HG03354 (cell line): ENCODE measurements at regions not wholly inside any gene's neighbourhood (a gene's known extent, or its start where the extent isn't known, plus 50 kb on each side); places are given as distances from the start of the nearest gene placed in this dataset.
"Not testable (repeated sequence)": the region's sequence is repeated elsewhere in the genome, so short reads cannot be mapped to it uniquely, and the experiment has no call there.

Experiments used
- ATAC-seq: cut with Tn5 transposase; IDR thresholded peaks from one replicate; pipeline ENCODE4 v1.9.1; 2021; ENCODE audit warnings: mild to moderate bottlenecking; ENCODE audit not compliant: unreplicated experiment, poor library complexity, severe bottlenecking

DNA sequence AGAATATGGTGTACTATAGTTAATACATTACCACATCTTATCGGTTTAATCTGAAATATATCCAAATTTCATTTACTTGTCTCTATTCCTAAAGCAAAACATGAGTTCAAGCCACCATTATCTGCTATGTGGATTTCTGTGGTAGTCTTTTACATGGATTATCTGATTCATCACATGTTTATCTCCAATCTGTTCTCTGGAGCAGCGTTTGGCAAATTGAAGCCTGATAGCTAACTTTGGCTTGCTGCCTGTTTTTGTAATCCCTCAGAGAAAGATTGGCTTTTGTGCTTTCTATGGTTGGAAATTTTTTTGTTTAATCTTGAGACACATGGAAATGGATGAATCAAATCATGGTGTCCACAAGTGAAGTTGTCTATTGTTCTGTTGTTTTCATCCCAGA, 274.3 kb downstream of the JRKL start:
- no peak for ATAC-seq

GRCh38 chr11:96680211-96681018, 290.6 kb downstream of the JRKL start:
- ATAC-seq, result no peak

DNA sequence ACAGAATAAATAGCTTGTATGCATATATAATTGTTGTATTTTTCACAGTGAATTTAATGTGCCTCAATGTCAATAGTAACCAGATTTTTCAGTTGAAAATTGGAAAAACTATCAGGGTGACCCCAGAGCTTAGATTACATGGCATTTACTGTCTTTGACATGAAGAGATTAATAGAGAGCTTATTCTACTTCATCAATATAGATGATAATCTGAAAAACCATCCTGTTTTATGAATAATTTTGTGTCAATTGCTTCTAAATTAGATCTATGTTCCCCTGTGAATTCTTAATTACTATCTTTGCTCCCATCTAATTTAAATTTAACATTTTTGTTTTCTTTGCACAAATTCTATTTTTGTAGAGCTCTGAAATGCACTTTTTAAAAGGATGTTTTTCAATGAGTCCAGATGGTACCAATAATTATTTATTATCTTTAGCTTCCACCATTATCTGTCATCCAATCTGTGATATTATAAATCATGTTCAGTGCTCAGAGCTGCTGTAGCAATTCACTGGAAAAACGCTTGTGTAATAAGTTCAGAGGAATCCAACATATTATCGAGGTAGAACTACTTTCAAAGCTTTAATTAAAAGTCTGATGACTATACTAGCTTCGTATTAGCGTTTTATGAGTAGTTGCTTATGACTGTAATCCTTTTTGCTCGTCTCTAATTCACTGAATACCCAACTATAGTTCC, 291.4 kb downstream of the JRKL start:
- ATAC-seq, result no peak

- ATAC-seq, result no peak
Observed at GRCh38 chr11:96694338-96694737, 304.5 kb downstream of the JRKL start.

DNA sequence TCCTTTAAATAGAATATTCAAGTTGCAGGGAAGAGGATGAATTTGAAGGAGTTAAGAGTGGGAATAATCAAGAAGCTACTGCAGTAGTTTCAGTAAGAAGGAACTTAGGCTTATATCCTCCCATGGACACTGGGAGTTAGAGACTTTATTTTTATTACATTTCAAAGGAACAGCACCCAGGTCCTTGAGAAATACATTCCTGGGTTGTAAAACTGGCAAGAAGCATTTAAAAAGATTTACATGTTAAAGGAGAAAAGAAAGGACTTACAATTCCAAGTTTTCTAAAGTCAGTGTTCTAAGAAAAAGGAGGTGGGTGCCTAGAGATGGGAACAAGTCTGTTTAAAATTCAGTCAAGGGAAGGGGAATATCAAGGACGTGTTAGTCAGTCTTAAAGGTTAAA, 306.9 kb downstream of the JRKL start:
- no peak for ATAC-seq

DNA sequence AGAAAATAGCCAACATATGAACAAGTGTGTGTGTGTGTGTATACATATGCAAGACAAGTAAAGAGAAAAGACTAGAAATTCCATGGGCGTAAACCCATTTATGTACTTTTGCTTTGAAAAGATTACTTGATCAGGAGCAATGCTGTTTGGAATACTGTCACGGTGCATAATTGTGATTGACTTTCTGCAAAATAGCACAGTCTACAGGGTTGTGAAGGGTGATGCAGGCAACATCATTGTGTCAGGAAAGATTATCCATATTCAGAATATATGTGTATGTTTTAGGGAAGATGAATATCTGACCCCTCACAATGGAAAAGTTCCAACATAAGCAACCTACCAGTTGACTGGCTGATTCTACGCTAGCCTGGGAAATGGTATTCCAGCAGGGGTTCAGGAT, 307.7 kb downstream of the JRKL start:
- ATAC-seq, result no peak

- no peak for ATAC-seq
Observed at GRCh38 chr11:96704847-96705246, 315.0 kb downstream of the JRKL start.

DNA sequence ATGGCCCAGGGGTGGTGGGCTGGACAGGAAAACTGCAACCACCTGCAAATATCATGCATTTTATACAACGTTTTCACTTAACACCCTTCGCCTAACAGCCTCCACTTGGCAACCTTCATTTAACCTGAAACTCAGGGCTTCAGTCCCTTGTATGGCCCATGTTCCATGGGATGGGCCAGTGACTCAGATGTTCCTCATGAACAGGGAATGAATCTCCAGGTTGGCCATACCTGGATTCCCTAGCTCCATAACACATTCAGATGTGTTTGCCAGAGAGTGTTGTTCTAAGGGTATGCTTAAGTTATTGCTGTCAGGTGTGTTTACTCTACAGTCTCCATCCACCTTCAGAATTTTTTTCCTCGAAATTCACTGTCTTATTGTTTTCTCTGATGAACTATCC, 316.9 kb downstream of the JRKL start:
- no peak for ATAC-seq

GRCh38 chr11:96707273-96707672, 317.5 kb downstream of the JRKL start:
- ATAC-seq, result no peak

GRCh38 chr11:96708219-96708878, 318.5 kb downstream of the JRKL start:
- ATAC-seq, result no peak

GRCh38 chr11:96713301-96713700, 323.5 kb downstream of the JRKL start:
- ATAC-seq, result no peak

DNA sequence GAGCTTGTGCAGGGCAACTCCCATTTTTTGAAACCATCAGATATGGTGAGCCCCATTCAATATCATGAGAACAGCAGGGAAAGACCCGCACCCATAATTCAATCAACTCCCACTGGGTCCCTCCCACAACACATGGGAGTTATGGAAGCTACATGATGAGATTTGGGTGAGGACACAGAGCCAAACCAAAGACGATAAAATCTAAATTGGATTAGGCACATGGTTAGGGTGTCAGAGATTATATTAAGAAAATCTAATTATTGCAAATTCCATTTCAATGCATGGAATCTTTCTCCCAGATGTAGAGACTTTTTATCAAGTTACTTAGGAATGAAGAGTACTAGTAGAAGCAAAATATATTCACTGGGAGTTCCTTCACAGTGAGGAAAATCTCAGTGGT, 324.9 kb downstream of the JRKL start:
- ATAC-seq, result no peak

- ATAC-seq, result no peak
Observed at GRCh38 chr11:96715208-96715607, 325.4 kb downstream of the JRKL start.

DNA sequence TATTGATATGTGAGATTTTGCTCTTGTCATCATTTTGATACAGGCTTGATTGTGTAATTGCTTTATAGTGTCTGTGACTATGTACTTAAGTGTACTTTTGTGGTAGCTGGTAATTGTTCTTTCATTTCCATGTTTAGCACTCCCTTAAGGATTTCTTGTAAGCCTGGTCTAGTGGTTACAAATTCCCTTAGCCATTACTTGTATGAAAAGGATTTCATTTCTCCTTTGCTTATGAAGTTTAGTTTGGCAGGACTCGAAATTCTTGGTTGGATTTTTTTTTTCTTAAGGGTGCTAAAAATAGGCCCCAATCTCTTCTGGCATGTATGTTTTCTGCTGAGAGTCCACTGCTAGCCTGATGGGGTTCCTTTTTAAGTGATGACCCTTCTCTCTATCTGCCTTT, 346.8 kb downstream of the JRKL start:
- no peak for ATAC-seq

GRCh38 chr11:96738311-96738710, 348.5 kb downstream of the JRKL start:
- ATAC-seq, result no peak

DNA sequence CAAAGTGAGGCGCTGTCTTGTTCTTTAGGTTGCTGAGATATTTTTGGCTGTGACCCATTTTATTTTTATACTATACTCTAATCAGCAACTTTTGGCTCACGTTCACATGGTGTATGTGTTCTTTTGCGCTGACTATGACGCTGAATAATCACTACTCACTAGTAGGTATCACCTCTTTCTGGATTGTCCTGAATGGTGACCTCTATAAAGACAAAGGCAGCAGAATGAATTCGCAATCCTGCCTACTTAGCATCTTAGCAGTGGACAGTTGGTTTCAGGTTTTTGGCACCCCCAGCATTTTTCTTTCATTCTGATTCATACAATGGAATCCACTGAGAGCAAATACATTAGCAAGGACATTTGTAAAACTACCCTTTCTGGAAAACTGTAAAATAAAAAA, 351.3 kb downstream of the JRKL start:
- no peak for ATAC-seq

DNA sequence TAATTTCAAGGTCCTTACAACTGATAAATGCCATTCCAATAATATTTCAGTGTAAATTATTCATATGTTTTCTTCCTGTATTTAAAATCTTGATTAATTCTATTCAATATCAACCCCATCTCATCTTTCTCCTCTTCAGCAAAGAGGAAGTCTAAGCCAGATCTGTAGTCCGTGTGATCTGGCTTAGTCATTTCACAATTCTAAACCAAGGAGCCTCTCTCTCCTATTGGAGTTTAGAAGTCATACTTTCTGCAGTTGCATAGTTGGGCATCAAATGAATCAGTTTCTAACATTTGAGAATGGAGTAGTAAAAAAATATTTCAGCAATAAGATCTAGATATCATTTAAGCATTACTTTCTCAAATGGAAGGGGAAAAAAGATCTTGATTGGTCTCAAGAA, 354.9 kb downstream of the JRKL start:
- no peak for ATAC-seq

- no peak for ATAC-seq
Observed at GRCh38 chr11:96748639-96749370, 359.0 kb downstream of the JRKL start.

DNA sequence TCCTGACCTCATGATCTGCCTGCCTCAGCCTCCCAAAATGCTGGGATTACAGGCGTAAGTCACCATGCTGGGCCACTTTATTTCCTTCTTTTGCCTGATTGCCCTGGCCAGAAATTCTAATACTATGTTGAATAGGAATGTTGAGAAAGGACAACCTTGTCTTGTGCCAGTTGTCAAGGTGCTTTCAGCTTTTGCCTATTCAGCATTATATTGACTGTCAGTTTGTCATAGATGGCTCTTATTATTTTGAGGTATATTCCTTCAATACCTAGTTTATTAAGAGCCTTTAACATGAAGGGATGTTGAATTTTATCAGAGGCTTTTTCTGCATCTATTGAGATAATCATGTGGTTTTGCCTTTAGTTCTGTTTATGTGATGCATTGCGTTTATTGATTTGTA, 362.0 kb downstream of the JRKL start:
- not testable (repeated sequence) for ATAC-seq

- no peak for ATAC-seq
Observed at GRCh38 chr11:96752221-96752620, 362.4 kb downstream of the JRKL start.
